ENCODE measurements at regions not wholly inside any gene's neighbourhood (a gene's known extent, or its start where the extent isn't known, plus 50 kb on each side); places are given as distances from the start of the nearest gene placed in this dataset.

GRCh38 chr17:13128676-13129075, 110.8 kb upstream of the ELAC2 start:
- H3K4me3 ChIP-seq (ENCODE audit: low read length), result no peak overlapping the region
- H3K4me1 Mint-ChIP-seq, result no peaks in the 10 kb centered on the region
- ATAC-seq, result no peak
- no peaks in the 10 kb centered on the region for H3K9me3 ChIP-seq (ENCODE audit: control insufficient read depth, insufficient read depth, low read length)
- intact Hi-C loops (cut with micrococcal nuclease), result loop anchor here (10.0 kb wide), 1 partner anchor 716 kb away; no protein-coding TSS in a partner anchor
- H3K27ac Mint-ChIP-seq, result no peak overlapping the region
- H3K36me3 ChIP-seq (ENCODE audit: control insufficient read depth, insufficient read depth, low read length), result no peaks in the 10 kb centered on the region
- TF ChIP-seq CTCF (IDR thresholded peaks at IDR 0.05), result no peak
- H3K9me3 Mint-ChIP-seq, result peaks cover 0 to 4% of the 10 kb centered on the region in 2 donors
- H3K27me3 ChIP-seq (ENCODE audit: control insufficient read depth, insufficient read depth, low read length), result no peaks in the 10 kb centered on the region
- DNase-seq, result no peak
- no peaks in the 10 kb centered on the region for H3K4me1 ChIP-seq (ENCODE audit: control insufficient read depth, insufficient read depth, low read length)
- no peaks in the 10 kb centered on the region for H3K27me3 Mint-ChIP-seq (ENCODE audit: low read depth in 2 of 2)
- no peak overlapping the region for H3K27ac ChIP-seq (ENCODE audit: low read length)
- WGBS (ENCODE audit: insufficient coverage), result 90% methylated on average over 1 of the region's 1 CpG
- no peaks in the 10 kb centered on the region for H3K36me3 Mint-ChIP-seq
- H3K4me3 Mint-ChIP-seq, result no peak overlapping the region

GRCh38 chr17:13127921-13128602, 110.2 kb upstream of the ELAC2 start:
- Mint-ChIP-seq H3K4me3 (no peak overlapping the region), H3K9me3 (peaks cover 0 to 4% of the 10 kb centered on the region in 2 donors), H3K27me3 (ENCODE audit: low read depth in 2 of 2) (no peaks in the 10 kb centered on the region), H3K36me3 (no peaks in the 10 kb centered on the region), H3K27ac (no peak overlapping the region), H3K4me1 (no peaks in the 10 kb centered on the region)
- Histone ChIP-seq H3K27me3 (ENCODE audit: control insufficient read depth, insufficient read depth, low read length) (no peaks in the 10 kb centered on the region), H3K4me3 (ENCODE audit: low read length) (no peak overlapping the region), H3K27ac (ENCODE audit: low read length) (no peak overlapping the region), H3K9me3 (ENCODE audit: control insufficient read depth, insufficient read depth, low read length) (no peaks in the 10 kb centered on the region), H3K4me1 (ENCODE audit: control insufficient read depth, insufficient read depth, low read length) (no peaks in the 10 kb centered on the region), H3K36me3 (ENCODE audit: control insufficient read depth, insufficient read depth, low read length) (no peaks in the 10 kb centered on the region)
- WGBS (ENCODE audit: insufficient coverage), result 84% methylated on average over 8 of the region's 8 CpGs
- TF ChIP-seq CTCF (IDR thresholded peaks at IDR 0.05), result no peak
- intact Hi-C loops (cut with micrococcal nuclease), result loop anchor here (10.0 kb wide), 1 partner anchor 717 kb away; no protein-coding TSS in a partner anchor
- DNase-seq (no peak), ATAC-seq (no peak)

GRCh38 chr17:13120864-13121263, 103.0 kb upstream of the ELAC2 start:
- Histone ChIP-seq H3K4me1 (ENCODE audit: control insufficient read depth, insufficient read depth, low read length) (no peaks in the 10 kb centered on the region), H3K9me3 (ENCODE audit: control insufficient read depth, insufficient read depth, low read length) (no peaks in the 10 kb centered on the region), H3K27ac (ENCODE audit: low read length) (no peak overlapping the region), H3K27me3 (ENCODE audit: control insufficient read depth, insufficient read depth, low read length) (no peaks in the 10 kb centered on the region), H3K4me3 (ENCODE audit: low read length) (no peak overlapping the region), H3K36me3 (ENCODE audit: control insufficient read depth, insufficient read depth, low read length) (no peaks in the 10 kb centered on the region)
- ATAC-seq (no peak), DNase-seq (no peak)
- Mint-ChIP-seq H3K27me3 (ENCODE audit: low read depth in 2 of 2) (peaks cover 0 to 3% of the 10 kb centered on the region in 2 donors), H3K4me1 (no peaks in the 10 kb centered on the region), H3K27ac (no peak overlapping the region), H3K4me3 (no peak overlapping the region), H3K9me3 (peaks cover 0 to 3% of the 10 kb centered on the region in 2 donors), H3K36me3 (no peaks in the 10 kb centered on the region)
- TF ChIP-seq CTCF (IDR thresholded peaks at IDR 0.05), result no peak
- intact Hi-C loops (cut with micrococcal nuclease), result loop anchor here (10.0 kb wide), 1 partner anchor 724 kb away; no protein-coding TSS in a partner anchor
- 86% methylated on average over 7 of the region's 7 CpGs for WGBS (ENCODE audit: insufficient coverage)

GRCh38 chr17:13118311-13118710, 100.5 kb upstream of the ELAC2 start:
- no peak for TF ChIP-seq CTCF (IDR thresholded peaks at IDR 0.05)
- Histone ChIP-seq H3K27ac (ENCODE audit: low read length) (no peak overlapping the region), H3K27me3 (ENCODE audit: control insufficient read depth, insufficient read depth, low read length) (no peaks in the 10 kb centered on the region), H3K36me3 (ENCODE audit: control insufficient read depth, insufficient read depth, low read length) (no peaks in the 10 kb centered on the region), H3K9me3 (ENCODE audit: control insufficient read depth, insufficient read depth, low read length) (no peaks in the 10 kb centered on the region), H3K4me1 (ENCODE audit: control insufficient read depth, insufficient read depth, low read length) (no peaks in the 10 kb centered on the region), H3K4me3 (ENCODE audit: low read length) (no peak overlapping the region)
- intact Hi-C loops (cut with micrococcal nuclease), result no loop called here
- Mint-ChIP-seq H3K27me3 (ENCODE audit: low read depth in 2 of 2) (peaks cover 0 to 3% of the 10 kb centered on the region in 2 donors), H3K36me3 (no peaks in the 10 kb centered on the region), H3K4me3 (no peak overlapping the region), H3K9me3 (peaks cover 0 to 3% of the 10 kb centered on the region in 2 donors), H3K27ac (no peak overlapping the region), H3K4me1 (no peaks in the 10 kb centered on the region)
- DNase-seq, result no peak
- no peak for ATAC-seq

Measured in natural killer cell (primary cell).